Retinal pigment epithelial cell (primary cell): ENCODE measurements at regions not wholly inside any gene's neighbourhood (a gene's known extent, or its start where the extent isn't known, plus 50 kb on each side); places are given as distances from the start of the nearest gene placed in this dataset.

Source experiments
- DNase-seq: peaks from one replicate; pipeline ENCODE4 v3.0.0-alpha.2; 2010; ENCODE audit warnings: low read depth
- H3K4me3 ChIP-seq: 2 replicates; pipeline ENCODE4 v1.5.1; 2011; ENCODE audit warnings: mild to moderate bottlenecking, low read length, control low read depth, moderate library complexity
- TF ChIP-seq, protein P1 (sequence below): conservative IDR thresholded peaks from 2 replicates; pipeline ENCODE4 v1.5.1; 2011; ENCODE audit warnings: low read depth, low read length, control low read depth, inconsistent platforms

DNA sequence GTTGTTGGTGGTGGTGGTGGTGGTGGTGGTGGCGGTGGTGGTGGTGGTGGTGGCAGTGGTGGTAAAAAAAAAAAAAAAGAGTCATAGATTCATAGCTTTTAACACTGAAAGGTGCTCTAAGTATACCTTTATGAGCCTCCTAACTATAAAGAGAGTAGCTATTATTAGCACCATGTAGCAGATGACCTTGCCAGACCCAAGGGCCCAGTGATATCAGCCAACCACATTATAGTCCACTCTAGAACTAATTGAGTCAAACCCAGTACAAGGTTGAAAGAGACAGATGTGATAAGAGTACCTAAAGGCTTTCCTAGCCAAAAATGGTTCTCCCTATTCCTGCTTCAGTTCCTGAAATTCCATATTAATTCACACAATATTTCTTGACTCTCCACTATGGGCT is 245.3 kb downstream of the HACE1 start:
- TF ChIP-seq, protein P1, sequence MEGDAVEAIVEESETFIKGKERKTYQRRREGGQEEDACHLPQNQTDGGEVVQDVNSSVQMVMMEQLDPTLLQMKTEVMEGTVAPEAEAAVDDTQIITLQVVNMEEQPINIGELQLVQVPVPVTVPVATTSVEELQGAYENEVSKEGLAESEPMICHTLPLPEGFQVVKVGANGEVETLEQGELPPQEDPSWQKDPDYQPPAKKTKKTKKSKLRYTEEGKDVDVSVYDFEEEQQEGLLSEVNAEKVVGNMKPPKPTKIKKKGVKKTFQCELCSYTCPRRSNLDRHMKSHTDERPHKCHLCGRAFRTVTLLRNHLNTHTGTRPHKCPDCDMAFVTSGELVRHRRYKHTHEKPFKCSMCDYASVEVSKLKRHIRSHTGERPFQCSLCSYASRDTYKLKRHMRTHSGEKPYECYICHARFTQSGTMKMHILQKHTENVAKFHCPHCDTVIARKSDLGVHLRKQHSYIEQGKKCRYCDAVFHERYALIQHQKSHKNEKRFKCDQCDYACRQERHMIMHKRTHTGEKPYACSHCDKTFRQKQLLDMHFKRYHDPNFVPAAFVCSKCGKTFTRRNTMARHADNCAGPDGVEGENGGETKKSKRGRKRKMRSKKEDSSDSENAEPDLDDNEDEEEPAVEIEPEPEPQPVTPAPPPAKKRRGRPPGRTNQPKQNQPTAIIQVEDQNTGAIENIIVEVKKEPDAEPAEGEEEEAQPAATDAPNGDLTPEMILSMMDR: no peak
- DNase-seq: no peak
- no peak overlapping the region for H3K4me3 ChIP-seq

GRCh38 chr6:104613416-104614001 is 246.2 kb downstream of the HACE1 start:
- DNase-seq: peak; percentile 94
- H3K4me3 ChIP-seq: peak overlapping the region; percentile 18
- TF ChIP-seq, protein P1: no peak

DNA sequence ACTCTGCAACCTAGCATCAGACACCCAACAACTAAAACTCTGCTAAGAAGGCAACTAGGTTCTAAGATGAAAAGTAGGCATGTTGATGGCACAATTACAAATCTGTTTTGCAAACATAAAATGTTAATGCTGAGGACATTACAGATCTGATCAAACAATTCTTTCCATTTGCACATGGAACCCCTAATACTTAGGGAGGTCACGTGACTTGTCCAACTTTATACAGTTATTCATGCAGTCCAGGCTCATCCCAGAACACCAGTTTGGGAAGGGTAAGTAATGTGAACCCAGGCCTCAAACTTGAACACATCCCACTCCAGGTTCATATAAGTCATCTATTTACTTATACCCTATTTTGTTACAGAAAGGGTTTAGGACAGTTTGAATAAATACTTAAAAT is 247.2 kb downstream of the HACE1 start:
- TF ChIP-seq, protein P1: no peak
- DNase-seq: no peak
- H3K4me3 ChIP-seq: no peak overlapping the region

- no peak overlapping the region for H3K4me3 ChIP-seq
- TF ChIP-seq, protein P1: no peak
- no peak for DNase-seq
Observed at GRCh38 chr6:104608101-104608500, 251.6 kb downstream of the HACE1 start.

DNA sequence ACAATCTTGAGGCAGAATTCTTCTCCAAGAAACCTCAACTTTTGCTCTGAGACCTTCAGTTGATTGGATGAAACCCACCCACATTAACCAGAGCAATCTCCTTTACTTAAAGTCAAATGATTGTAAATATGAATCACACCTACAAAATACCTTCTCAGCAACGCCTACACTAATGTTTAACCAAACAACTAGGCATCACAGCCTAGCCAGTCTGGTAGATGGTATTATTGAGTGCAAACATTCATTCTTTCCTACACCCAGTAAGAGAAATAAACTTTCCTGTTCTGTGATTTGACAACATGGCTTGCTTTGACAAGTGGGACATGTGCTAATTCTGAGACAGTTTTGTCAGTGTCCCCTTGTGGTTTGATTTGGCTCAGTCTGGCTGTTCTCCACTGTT is 252.2 kb downstream of the HACE1 start:
- H3K4me3 ChIP-seq: no peak overlapping the region
- DNase-seq: no peak
- TF ChIP-seq, protein P1: no peak

DNA sequence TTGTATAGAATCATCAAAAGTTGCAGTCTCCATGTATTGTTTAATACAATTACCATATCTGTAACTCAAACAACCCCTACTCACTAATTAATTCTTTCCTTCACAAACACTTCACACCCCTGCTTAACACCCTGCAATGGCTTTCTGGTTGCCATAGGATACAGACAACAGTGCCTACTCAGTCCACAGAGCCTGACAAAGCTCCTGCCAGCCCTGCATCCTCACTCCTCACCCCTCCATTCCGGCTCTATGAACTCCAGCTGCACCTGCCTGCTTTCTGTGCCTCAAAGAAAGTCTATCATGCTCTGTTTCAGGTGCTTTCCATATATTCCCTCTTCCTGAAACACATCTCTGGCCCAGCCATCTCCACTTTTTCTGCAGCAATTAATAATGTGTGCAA is 253.4 kb downstream of the HACE1 start:
- DNase-seq: peak; percentile 76
- TF ChIP-seq, protein P1: no peak
- H3K4me3 ChIP-seq: no peak overlapping the region

GRCh38 chr6:104604685-104605084 is 255.0 kb downstream of the HACE1 start:
- DNase-seq: no peak
- H3K4me3 ChIP-seq: no peak overlapping the region
- TF ChIP-seq, protein P1: no peak
